Fibroblast of skin of abdomen (primary cell): ENCODE measurements at regions not wholly inside any gene's neighbourhood (a gene's known extent, or its start where the extent isn't known, plus 50 kb on each side); places are given as distances from the start of the nearest gene placed in this dataset.

Experiments used
- DNase-seq: peaks from one replicate; pipeline ENCODE4 v3.0.0-alpha.2; 2013

DNA sequence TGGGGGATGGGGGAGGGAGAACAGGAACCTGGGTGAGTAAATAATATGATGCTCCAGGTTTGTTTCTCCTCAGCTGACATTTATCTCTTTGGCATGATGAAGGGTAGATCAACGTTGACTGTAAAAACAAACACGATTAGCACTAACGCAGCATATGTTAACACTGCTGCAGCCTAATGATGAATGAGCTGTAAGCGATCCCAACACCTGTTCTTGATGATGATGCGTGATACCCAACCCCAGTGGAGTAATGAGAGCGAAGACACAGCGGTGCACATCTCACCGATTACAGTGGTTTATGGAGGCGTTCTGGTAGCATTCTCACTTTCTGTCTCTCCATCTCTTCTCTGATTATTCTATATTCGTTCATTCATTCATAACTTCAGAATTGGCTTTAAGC is 640.4 kb downstream of the USP25 start:
- no peak for DNase-seq

DNA sequence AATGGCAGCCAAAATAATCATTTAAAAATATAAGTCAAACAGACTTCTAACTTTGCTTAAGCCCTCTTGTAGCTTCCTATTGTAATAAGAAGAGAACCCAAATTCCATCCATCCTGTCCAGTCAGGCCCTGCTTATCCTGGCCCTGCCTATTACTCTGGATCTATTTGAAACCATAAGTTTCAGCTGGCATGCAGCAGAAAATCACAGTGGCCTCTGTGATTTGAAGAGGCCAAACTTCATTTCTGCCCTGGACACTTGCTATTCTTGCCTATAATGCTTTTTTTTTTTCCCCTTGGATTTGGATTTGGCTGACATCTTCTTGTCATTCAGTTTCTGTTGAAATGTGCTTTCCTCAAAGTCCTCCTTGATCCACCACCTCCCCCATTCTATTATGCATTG is 642.8 kb downstream of the USP25 start:
- DNase-seq = no peak

DNA sequence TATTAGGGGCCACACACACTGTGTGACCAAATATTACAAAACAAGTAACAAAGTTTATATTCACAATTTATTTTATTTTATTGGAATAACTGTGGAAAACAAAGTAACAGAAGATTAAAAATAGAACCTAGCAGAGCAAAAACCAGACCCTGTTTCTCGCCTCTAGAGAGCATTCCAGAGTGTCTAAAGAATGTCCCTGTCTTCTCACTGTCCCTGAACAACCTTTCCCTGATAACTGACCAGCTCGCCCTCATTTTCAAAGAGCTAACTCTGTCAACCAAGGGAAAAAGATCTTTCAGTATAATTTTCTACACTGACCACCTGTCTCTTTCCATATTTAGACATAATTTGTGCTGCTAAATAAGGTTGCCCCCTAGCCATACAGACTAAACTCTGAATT is 646.9 kb downstream of the USP25 start:
- DNase-seq = no peak

DNA sequence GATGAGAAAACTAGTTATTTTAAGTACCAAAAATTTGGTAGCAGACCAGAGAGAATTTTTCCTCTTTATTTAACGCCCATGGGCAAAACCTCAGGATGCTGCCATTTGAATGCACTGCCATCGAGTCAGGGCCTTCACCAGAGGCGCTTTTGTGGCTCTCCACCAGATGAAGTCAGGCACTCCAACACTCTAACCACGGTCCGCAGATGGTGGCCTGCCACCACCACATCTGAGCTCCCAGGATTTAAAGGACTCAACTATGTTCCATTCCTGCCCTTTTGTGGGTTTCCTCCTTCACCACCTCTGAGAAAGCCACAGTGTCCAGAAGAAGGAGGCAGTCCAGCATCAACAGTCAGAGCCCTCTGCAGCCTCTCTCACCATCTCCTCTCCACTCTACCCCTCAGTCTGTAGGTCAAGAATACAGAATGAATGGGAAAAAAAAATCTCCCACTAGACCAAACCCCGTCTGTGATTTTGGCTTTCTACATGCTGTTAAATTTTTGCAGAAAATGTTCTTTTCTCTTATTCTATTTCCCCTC is 647.4 kb downstream of the USP25 start:
- no peak for DNase-seq

DNA sequence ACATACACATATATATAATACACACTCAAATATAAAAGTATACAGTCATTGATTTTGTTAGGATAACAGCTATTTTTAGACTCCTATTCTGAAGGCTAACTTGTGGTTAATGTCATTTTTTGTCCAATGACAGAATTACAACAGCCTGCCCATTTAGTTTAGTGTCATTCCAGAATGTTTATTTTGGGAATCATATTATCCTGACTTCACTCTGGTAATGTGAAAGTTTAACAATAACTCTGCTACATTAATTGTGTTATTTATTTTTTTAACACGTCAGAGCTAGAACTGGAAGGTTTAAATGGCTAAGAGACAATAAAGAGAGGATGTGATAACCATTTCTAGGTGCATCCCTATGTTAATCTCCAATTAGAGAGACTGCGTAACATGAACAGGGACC is 648.1 kb downstream of the USP25 start:
- no peak for DNase-seq

GRCh38 chr21:16378525-16378924 is 648.7 kb downstream of the USP25 start:
- no peak for DNase-seq

GRCh38 chr21:16388291-16388690 is 658.5 kb downstream of the USP25 start:
- DNase-seq = no peak

GRCh38 chr21:16388911-16389560 is 659.3 kb downstream of the USP25 start:
- no peak for DNase-seq

GRCh38 chr21:16389643-16390042 is 659.9 kb downstream of the USP25 start:
- no peak for DNase-seq

GRCh38 chr21:16395285-16395684 is 665.5 kb downstream of the USP25 start:
- no peak for DNase-seq

GRCh38 chr21:16402752-16403151 is 673.0 kb downstream of the USP25 start:
- no peak for DNase-seq

DNA sequence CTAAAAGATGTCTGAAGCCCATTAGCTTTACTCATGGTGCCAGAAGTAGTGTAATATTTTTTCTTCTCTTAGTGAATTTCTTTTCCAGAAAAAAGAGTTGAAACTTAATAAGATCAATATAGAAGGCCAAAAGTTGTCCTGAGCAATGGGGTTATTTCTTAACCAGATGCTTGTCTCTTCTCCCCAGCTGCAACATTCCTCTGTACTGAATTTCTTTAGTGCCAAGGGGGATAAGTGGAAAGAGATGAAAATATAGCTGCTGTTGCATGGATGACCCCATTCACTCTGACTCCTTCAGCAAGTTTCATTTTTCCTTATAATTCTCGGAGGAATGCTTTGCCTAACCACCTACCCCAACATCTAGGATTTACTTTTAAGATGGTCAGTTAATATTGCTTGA is 675.0 kb downstream of the USP25 start:
- DNase-seq = no peak

- DNase-seq = no peak
These were observed 676.6 kb downstream of the USP25 start for GRCh38 chr21:16406355-16406754.

GRCh38 chr21:16407403-16408240 is 677.8 kb downstream of the USP25 start:
- DNase-seq = no peak

DNA sequence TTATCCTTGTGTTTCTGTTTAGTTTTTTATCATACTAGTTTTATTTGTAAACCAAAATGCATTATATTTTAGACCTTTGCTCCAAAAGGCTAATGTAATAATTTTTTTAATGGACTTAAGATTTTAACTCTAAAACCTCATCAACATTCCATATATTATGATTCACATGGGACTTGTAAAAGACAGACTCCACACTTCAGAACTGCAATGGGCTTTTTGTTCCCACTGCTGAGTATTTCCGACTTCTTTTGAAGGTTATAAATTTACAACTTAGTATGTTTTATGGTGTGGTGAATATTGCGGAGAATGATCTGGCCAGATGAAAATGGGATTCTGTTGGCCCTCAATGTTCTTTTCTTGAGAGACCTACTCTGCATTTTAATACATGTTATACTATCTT is 678.5 kb downstream of the USP25 start:
- peak; percentile 35 for DNase-seq

DNA sequence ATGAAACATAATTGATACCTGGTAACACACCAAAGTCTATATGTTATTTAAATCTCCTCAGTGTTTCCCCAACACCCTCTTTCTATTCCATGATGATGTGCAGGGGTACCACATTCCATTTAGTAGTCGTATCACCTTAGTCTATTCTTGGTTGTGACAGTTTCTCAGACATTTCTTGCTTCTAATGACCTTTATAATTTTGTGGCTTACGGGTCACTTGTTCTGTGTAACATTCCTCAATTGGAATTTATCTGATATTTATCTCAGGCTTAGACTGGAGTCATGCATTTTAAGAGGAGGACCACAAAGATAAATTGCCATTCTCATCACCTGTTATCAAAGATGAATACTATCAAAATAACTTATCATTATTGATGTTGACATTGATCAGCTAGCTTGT is 679.6 kb downstream of the USP25 start:
- no peak for DNase-seq

DNA sequence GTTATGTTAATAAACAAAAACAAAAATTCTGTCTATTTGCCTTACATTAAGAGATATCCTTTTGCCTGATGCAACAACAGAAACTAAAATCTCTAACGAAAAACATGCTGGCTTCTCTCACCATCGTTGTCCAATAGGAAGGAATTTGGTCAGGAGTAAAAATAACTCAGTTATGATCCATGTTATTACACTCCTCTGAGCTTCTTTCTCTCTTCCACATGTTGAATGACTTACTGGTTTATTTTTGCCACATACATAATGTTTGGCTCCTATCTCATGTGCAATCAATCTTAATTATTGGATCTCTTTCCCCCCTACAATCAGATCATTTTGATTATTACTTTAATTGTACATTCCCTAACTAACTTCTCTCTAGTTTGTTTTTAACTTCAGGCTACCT is 688.4 kb downstream of the USP25 start:
- DNase-seq = peak; percentile 56

DNA sequence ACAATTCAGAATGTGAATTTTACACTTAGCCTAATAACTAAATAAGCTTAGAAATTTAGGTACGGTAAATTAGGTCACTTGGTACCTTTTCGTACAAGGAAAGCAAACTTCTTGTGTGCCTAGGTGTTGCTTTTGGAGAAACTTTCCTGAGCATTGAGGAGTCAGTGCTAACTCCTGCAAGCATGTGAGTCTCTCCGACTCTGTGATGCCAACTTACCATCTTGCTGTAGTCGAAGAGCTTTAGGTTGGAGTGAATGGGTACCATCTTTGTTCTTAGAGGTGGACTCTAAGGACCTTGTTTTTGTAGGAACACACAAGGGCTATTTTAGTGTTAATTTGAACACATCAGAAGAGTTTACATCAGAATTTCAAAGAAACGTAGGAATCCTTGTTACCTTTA is 688.9 kb downstream of the USP25 start:
- DNase-seq = no peak

- DNase-seq = peak; percentile 82
These were observed 689.6 kb downstream of the USP25 start for GRCh38 chr21:16419188-16419921.

- peak; percentile 55 for DNase-seq
These were observed 690.4 kb downstream of the USP25 start for GRCh38 chr21:16420031-16420724.

DNA sequence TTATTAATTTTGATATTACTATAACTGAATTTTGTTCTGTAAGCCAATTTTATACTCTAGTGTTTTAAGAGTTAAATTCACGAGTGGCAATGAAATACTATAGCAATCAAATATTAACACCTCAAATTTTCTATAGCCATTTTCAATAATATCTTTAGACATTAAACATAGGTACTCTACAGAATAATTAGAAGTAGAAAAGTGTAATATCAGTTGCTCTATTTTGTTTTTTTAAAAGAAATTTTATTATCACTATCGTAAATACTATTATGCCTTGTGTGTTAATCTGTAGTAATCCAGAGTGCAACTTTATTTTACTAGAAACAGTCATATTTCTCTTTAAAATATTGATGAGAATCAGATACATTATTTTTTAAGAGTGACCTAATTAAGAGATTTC is 691.2 kb downstream of the USP25 start:
- DNase-seq = no peak

DNA sequence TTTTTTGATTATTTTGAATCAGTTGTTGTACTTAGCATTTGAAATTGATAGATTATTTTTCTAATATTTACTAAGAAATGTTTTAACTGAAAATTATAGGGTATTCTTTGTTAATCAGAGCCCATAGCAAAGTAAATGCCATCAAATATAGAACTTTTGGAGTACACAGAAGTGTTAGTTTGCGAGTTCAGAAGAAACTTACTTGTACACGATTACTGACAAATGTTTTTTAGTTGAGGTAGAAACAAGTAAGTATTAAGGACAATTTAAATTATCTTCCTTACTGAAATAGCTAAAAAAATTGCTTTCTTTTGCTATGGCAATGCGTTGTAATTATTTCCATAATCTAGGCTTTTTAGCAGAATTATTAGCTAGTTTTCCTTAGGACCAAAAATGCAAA is 692.2 kb downstream of the USP25 start:
- DNase-seq = no peak

- peak; percentile 31 for DNase-seq
These were observed 692.9 kb downstream of the USP25 start for GRCh38 chr21:16422702-16423101.
